SJSA1 (cell line): ENCODE measurements at regions not wholly inside any gene's neighbourhood (a gene's known extent, or its start where the extent isn't known, plus 50 kb on each side); places are given as distances from the start of the nearest gene placed in this dataset.
"Not testable (repeated sequence)": the region's sequence is repeated elsewhere in the genome, so short reads cannot be mapped to it uniquely, and the experiment has no call there.

ENCODE experiments used
- DNase-seq, 2 experiments: peaks; one replicate each; pipeline ENCODE4 v3.0.0-alpha.2; 2015 to 2020; ENCODE audit warnings: low spot score in 2 of 2, low read depth in 1 of 2
- H3K27ac ChIP-seq: fragments of 250-450 bp; sonication (Bioruptor Pico); 2 replicates; pipeline ENCODE4 v1.5.1; 2020; ENCODE audit warnings: mild to moderate bottlenecking, moderate library complexity
- H3K27me3 ChIP-seq: fragments of 250-450 bp; sonication (Bioruptor Pico); replicated peaks from 2 replicates; pipeline ENCODE4 v1.5.1; 2020; ENCODE audit warnings: mild to moderate bottlenecking, moderate library complexity
- H3K36me3 ChIP-seq: fragments of 250-450 bp; sonication (Bioruptor Pico); 2 replicates; pipeline ENCODE4 v1.5.1; 2020; ENCODE audit warnings: mild to moderate bottlenecking
- H3K4me1 ChIP-seq: fragments of 250-450 bp; sonication (Bioruptor Pico); replicated peaks from 2 replicates; pipeline ENCODE4 v1.6.1; 2021; ENCODE audit warnings: mild to moderate bottlenecking
- H3K4me3 ChIP-seq: fragments of 250-450 bp; sonication (Bioruptor Pico); 2 replicates; pipeline ENCODE4 v1.5.1; 2020; ENCODE audit warnings: mild to moderate bottlenecking
- H3K9me3 ChIP-seq: fragments of 250-450 bp; sonication (Bioruptor Pico); replicated peaks from 2 replicates; pipeline ENCODE4 v1.5.1; 2020; ENCODE audit warnings: mild to moderate bottlenecking

DNA sequence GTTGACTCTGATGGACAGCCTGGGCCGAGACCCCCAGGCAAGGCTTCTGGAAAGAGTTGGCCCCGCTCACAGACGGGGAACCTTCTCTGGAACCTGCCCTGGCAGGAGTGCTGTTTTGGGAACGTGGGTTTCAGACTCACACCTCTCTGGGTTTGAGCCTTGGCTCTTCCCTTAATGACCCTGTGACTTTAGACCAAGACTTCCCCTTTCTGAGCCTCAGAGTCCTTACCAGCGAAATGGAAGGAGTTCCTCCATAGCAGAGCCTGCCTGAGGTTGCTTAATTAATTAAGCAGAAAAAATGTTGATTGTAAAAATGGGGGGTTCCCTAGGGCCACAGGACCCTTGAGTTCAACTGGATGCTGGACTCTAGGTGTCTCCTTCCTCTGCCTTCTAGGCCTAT, 408.2 kb downstream of the SEC14L1 start:
- Histone ChIP-seq H3K4me1 (no peaks in the 10 kb centered on the region), H3K27ac (no peak overlapping the region), H3K36me3 (no peaks in the 10 kb centered on the region), H3K27me3 (peaks cover 16% of the 10 kb centered on the region; the same call in 1 of the 2 replicates), H3K4me3 (no peak overlapping the region), H3K9me3 (no peaks in the 10 kb centered on the region)
- DNase-seq, result no peak

DNA sequence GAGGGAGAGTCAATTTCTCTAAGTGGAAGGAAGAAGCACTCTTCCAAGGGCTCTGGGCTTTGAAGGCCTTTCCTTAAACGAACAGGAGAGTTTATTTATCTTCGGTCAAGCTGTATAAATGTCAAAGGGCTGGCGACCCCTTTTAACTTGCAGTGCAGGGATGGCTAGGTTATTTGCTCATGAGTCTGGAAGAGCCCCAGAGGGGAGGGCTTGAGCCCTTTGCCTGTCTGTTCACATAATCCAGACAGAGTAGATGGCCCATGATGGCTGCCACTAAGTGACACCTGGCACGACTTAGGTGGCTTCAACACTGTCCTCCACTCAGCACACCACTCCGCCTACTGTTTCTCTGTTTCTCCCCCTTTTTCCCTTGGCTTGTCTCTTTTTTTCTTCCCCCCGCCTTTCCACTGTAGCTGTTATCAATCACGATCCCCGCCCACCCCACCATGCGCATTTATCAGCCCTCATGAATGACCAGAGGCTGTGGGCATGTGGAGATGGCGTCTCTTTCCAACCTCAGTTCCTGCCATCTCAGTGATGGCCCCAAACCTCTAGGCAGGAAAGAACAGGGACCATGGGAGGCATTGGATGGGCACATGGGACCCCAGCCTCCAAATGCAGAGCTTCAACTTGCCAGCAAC, 408.7 kb upstream of the TNRC6C start:
- no peak overlapping the region for H3K27ac ChIP-seq
- H3K27me3 ChIP-seq, result peaks cover 16% of the 10 kb centered on the region; the same call in 1 of the 2 replicates
- no peak for DNase-seq
- H3K4me3 ChIP-seq, result no peak overlapping the region
- no peaks in the 10 kb centered on the region for H3K4me1 ChIP-seq
- no peaks in the 10 kb centered on the region for H3K36me3 ChIP-seq
- no peaks in the 10 kb centered on the region for H3K9me3 ChIP-seq

DNA sequence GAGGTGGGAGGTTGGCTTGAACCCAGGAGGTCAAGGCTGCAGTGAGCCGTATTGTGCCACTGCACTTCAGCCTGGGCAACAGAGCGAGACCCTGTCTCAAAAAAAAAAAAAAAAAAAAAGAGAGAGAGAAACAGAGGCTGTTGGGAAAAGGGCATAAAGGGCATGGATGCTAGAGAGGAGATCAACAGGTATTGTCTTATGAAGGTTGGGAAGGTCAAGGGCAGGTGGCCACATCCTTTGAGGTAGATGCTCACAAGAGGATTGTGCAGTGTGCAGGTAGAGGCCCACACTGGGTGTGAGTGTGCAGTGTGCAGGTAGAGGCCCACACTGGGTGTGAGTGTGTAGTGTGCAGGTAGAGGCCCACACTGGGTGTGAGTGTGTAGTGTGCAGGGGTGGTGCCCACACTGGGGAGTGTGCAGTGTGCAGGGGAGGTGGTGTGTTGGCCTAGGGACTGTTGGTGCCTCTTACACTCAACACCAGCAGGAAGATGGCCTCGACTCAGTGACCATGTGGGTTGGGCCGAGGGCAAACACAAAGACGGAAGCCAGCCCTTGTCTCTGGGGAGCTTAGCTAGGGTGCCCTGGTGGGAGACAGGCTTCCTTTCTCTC, 404.9 kb upstream of the TNRC6C start:
- H3K4me1 ChIP-seq, result no peaks in the 10 kb centered on the region
- no peak for DNase-seq
- H3K27me3 ChIP-seq, result peaks cover 33% of the 10 kb centered on the region
- H3K4me3 ChIP-seq, result no peak overlapping the region
- H3K27ac ChIP-seq, result no peak overlapping the region
- H3K36me3 ChIP-seq, result no peaks in the 10 kb centered on the region
- no peaks in the 10 kb centered on the region for H3K9me3 ChIP-seq

DNA sequence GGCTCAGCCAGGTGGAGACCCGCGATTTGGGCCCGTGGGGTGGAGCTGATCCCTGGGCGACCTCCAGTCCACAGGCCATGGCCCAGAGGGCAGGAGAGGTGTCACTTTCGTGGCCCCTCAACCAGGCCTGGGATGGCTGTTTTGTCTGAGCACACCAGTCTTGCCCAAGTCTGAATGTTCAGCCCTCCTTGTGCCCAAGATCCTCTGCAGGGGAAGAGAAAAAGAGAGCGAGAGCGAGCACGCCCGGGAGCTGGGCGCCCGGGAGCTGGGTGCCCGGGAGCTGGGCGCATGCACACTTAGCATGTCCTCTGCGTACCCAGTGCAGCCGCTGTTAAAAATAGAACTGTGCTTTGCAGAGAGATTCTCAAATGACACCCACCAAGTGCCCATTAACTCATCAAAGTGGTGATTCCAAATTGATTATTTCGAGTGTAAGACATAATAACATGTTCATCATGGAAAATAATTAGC, 403.3 kb upstream of the TNRC6C start:
- DNase-seq, result no peak
- Histone ChIP-seq H3K27ac (no peak overlapping the region), H3K4me3 (no peak overlapping the region), H3K9me3 (no peaks in the 10 kb centered on the region), H3K4me1 (no peaks in the 10 kb centered on the region), H3K36me3 (no peaks in the 10 kb centered on the region), H3K27me3 (peaks cover 32% of the 10 kb centered on the region)

DNA sequence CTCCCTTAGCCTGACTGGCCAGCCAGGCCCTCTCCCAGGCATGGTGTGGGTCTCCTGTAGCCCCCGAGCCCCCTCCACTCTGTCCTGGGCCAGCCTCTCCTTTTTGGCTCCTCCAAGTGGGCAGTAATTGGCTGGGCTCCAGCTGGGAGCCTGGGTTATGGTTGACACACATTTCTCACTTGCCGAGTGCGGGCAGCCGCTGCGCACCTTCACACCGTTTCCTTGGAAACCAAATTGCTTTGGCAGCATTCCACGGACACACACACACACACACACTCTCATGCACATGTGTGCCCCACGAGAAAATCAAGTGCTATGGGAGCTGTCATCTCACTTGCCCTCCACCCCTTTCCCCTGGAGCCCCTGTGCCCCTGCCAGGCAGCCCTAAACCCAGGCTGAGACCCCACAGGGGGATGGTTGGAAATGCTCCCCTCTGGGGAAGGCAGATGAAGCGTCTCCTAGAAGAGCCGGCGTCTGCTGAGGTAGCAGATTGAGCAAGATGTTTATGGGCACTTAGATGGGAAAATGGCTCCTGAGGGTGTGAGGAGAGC, 402.7 kb upstream of the TNRC6C start:
- no peaks in the 10 kb centered on the region for H3K36me3 ChIP-seq
- no peaks in the 10 kb centered on the region for H3K9me3 ChIP-seq
- no peak overlapping the region for H3K4me3 ChIP-seq
- H3K27me3 ChIP-seq, result peaks cover 27% of the 10 kb centered on the region
- no peak overlapping the region for H3K27ac ChIP-seq
- DNase-seq, result no peak
- no peaks in the 10 kb centered on the region for H3K4me1 ChIP-seq

DNA sequence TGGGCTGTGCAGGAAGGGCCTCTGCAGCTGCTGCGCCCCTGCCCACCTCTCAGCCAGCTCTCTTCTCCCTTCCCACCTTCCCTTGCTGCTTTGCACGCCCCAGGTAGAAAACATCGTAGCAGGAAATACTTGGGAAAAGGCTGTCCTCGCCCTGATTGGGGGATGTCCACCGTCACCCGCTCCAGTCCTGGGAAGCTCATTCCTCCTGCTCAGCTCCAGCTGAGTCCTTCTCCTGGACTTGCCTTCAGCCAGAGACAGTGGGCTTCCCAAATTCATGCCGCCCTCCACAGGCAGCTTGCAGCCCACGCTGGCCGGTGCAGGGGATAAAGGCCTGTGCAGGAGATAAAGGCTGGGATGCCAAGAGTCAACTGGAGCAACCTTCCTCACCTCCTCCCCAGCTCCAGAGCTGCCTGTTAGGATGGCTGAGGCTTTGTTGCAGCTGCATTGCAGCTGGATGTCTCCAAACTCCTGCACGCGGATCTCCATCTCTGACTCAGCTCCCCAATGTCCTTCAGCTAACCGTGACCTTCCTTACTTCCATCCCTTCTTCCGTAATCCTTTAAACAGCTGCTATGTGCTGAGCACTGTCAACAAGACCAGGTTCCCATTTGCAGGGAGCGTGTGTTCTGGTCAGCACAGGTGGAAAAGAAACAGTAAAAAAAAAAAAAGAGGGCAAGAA, 402.0 kb upstream of the TNRC6C start:
- Histone ChIP-seq H3K36me3 (no peaks in the 10 kb centered on the region), H3K4me1 (no peaks in the 10 kb centered on the region), H3K27ac (no peak overlapping the region), H3K4me3 (no peak overlapping the region), H3K9me3 (no peaks in the 10 kb centered on the region), H3K27me3 (peaks cover 22% of the 10 kb centered on the region)
- no peak for DNase-seq

DNA sequence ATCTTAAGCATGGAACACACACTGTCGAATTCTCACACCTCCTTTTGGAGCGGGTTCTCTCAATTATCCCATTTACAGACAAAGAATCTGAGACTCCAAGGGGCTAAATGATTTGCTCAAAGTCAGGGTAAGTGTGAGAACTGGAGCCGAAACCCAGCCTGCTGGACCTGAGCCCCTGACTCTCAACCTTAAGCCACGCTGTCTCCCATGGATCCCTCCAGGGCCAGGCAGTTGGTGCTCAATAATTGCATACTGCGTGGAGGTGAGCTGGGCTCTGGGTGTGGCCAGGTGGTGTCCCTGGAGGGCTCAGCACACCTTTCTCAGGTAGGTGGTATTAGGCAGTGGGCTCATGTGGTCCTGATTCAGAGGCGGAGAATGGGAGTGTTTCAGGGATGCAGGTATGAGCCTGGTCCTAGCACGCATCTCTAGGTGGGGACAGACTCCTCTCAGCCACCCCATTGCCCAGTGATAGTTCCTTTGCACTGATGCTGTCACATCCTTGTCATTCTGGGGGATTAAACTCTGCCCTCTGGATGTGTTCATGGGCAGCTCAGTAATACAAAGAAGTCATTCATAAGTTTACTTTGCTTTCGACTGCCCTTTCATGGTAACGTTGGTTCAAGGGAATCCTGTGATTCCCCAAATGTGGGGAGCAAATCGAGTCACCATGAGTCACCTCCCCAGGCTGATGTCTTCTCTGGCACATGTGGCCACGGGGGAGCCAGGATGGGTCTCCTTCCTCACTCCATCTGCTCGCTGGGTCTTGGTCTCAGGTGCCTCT, 399.5 kb upstream of the TNRC6C start:
- no peak for DNase-seq
- H3K27ac ChIP-seq, result no peak overlapping the region
- H3K4me3 ChIP-seq, result no peak overlapping the region
- no peaks in the 10 kb centered on the region for H3K4me1 ChIP-seq
- no peaks in the 10 kb centered on the region for H3K36me3 ChIP-seq
- no peaks in the 10 kb centered on the region for H3K9me3 ChIP-seq
- peaks cover 22% of the 10 kb centered on the region for H3K27me3 ChIP-seq

DNA sequence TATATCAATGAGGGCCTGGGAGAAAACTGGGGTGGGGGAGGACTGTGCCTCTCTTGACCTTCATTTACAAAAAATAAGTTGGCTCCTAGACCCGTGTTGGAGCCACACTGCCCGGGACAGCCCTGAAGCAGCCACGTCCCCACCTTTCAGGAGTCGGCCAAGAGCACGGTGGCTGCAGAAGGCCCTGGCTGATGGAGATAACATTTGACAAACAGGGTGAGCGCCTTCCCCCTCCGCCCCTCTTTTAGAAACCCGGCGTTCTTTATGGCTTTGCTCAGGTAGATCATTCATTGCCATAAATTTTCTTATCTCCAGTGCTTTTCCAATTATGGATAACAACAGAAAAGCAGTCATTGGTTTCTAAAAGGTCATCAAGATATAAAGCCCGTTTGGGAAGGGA, 398.1 kb upstream of the TNRC6C start:
- Histone ChIP-seq H3K4me1 (no peaks in the 10 kb centered on the region), H3K27me3 (peaks cover 20% of the 10 kb centered on the region), H3K27ac (no peak overlapping the region), H3K36me3 (no peaks in the 10 kb centered on the region), H3K4me3 (no peak overlapping the region), H3K9me3 (no peaks in the 10 kb centered on the region)
- no peak for DNase-seq

DNA sequence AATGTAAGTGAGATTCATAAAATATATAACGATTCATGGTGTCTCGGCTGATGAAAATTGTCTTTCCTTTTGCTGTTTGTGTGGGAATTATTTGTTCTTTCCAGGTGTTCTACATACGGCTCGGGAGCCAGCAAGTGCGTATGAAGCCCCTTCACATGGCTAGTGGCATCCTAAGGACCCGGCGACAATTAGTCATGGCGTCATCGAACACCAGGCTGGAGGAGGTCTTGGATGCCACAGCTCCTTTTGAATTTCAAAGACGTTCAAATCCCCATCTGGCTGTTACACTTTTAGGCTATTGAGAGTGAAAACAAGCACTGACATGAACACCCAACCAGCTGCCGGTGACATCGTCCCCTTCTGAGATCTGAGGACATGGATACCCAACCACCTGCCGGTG, 397.7 kb upstream of the TNRC6C start:
- H3K27ac ChIP-seq, result no peak overlapping the region
- H3K27me3 ChIP-seq, result peaks cover 20% of the 10 kb centered on the region
- no peaks in the 10 kb centered on the region for H3K36me3 ChIP-seq
- no peak for DNase-seq
- no peak overlapping the region for H3K4me3 ChIP-seq
- no peaks in the 10 kb centered on the region for H3K9me3 ChIP-seq
- H3K4me1 ChIP-seq, result no peaks in the 10 kb centered on the region

DNA sequence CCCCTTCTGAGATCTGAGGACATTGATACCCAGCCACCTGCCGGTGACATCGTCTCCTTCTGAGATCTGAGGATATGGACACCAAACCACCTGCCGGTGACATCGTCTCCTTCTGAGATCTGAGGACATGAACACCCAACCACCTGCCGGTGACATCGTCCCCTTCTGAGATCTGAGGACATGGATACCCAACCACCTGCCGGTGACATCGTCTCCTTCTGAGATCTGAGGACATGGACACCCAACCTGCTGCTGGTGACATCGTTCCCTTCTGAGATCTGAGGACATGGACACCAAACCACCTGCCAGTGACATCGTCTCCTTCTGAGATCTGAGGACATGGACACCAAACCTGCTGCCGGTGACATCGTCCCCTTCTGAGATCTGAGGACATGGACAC, 396.1 kb upstream of the TNRC6C start:
- H3K27me3 ChIP-seq, result peaks cover 25% of the 10 kb centered on the region
- not testable (repeated sequence) for H3K4me3 ChIP-seq

DNA sequence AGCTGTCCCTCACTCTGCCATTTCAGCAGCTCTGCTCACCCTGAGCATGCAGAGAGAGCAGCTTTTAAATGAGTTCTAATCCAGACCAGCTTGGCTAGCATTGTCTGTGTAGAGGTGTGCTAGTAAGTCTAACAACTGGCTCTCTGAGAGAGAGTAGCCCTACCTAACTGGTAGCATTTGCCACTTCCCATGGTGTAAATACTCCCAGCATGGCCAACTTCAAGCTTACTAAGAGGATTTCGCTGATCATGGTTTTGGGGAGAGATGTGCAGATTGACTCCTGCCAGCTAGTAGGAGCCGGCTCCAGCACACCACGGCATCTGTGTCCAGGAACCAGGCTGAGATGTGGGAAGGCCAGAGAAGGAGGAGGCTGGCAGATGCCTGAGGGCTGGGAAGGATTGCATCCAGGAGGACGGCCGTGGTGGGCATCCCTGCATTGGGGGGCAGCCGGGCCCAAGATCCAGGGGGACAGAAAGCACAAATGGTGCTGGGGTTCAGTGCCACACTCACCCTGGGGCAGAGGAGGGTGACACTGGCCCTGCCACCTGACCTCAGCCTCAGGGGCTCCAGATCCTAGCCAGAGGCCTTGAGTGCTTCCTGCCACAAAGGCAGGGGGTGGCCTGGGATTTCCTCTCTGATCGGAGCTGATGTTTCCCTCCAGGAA, 394.9 kb upstream of the TNRC6C start:
- H3K4me1 ChIP-seq, result 0 out of 2 replicates have a peak, but pooled peaks cover 3% of the 10 kb centered on the region
- no peak overlapping the region for H3K4me3 ChIP-seq
- no peaks in the 10 kb centered on the region; the same call in 1 of the 2 replicates for H3K9me3 ChIP-seq
- peaks cover 26% of the 10 kb centered on the region for H3K27me3 ChIP-seq
- DNase-seq, result no peak
- H3K27ac ChIP-seq, result no peak overlapping the region
- H3K36me3 ChIP-seq, result no peaks in the 10 kb centered on the region

More for the DNA sequence above, 396.1 kb upstream of the TNRC6C start:
- not testable (repeated sequence) for DNase-seq, H3K27ac ChIP-seq, H3K4me1 ChIP-seq, H3K36me3 ChIP-seq, H3K9me3 ChIP-seq

DNA sequence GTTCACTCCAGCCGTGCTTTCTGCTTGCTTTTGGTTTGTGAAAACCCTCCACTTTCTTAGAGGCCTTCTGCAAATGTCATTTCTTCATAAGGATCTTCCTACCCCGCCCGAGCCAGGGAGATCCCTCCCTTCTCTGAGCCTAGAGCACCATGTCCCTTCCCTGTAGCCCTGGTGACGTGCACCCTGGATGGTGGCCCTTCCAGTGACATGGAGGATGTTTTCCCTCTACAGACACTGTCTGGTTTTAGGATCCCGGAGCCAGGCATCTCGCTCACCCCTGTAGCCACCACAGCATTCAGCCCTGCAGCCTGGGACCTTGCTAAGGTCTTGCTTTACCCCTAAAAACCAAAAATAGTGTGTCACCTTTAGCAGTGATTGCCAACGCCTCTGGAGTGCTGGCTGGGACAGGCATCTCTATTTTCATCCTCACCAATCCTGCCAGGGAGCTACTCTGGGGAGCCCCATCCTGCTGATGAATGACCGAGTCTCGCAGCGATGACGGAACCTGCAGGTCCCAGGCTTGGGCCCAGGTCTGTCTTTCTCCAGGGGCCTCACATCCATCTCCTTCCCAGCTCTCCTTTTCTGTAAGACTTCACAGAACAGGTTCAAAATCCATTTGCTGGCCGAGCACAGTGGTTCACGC, 394.1 kb upstream of the TNRC6C start:
- H3K4me3 ChIP-seq, result no peak overlapping the region
- H3K9me3 ChIP-seq, result no peaks in the 10 kb centered on the region; the same call in 1 of the 2 replicates
- peaks cover 26% of the 10 kb centered on the region for H3K27me3 ChIP-seq
- DNase-seq, result no peak
- H3K27ac ChIP-seq, result no peak overlapping the region
- 0 out of 2 replicates have a peak, but pooled peaks cover 3% of the 10 kb centered on the region for H3K4me1 ChIP-seq
- H3K36me3 ChIP-seq, result no peaks in the 10 kb centered on the region

DNA sequence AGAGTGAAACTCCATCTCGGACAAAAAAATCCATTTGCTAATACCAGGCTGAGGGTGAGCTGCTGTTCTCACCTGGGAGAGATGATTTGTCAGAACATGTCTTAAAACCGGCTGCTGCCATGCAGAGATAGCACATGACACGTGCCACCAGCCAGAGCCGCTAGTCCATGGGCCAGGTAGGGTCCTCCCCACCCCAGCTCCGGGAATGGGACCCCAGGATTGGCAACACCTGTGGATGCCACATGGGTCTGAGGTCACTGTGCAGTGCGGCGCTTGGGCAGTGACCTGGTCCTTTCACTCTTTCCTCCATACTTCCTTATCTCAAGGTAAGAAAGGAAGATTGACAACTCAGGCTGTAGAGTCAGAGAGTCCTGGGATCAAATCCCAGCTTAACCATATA, 393.3 kb upstream of the TNRC6C start:
- DNase-seq, result no peak
- 0 out of 2 replicates have a peak, but pooled peaks cover 3% of the 10 kb centered on the region for H3K4me1 ChIP-seq
- peaks cover 21% of the 10 kb centered on the region for H3K27me3 ChIP-seq
- H3K9me3 ChIP-seq, result no peaks in the 10 kb centered on the region; the same call in 1 of the 2 replicates
- H3K36me3 ChIP-seq, result no peaks in the 10 kb centered on the region
- H3K4me3 ChIP-seq, result no peak overlapping the region
- H3K27ac ChIP-seq, result no peak overlapping the region
